NT2/D1 (cell line): ENCODE measurements at regions not wholly inside any gene's neighbourhood (a gene's known extent, or its start where the extent isn't known, plus 50 kb on each side); places are given as distances from the start of the nearest gene placed in this dataset.
A peak's percentile ranks its signal among the peaks of the same experiment; 100 is the strongest.
"Not testable (repeated sequence)": the region's sequence is repeated elsewhere in the genome, so short reads cannot be mapped to it uniquely, and the experiment has no call there.

Source experiments
- DNase-seq: peaks from one replicate; pipeline ENCODE4 v3.0.0-alpha.2; 2011; ENCODE audit warnings: low read depth, low spot score
- H3K27me3 ChIP-seq: 2 replicates; pipeline ENCODE4 v1.6.0; 2011; ENCODE audit warnings: mild to moderate bottlenecking; ENCODE audit not compliant: insufficient read length, insufficient read depth
- H3K36me3 ChIP-seq: 2 replicates; pipeline ENCODE4 v1.6.1; 2011; ENCODE audit warnings: mild to moderate bottlenecking, low read length, mixed read lengths; ENCODE audit not compliant: insufficient read depth, insufficient read length
- H3K4me1 ChIP-seq: 2 replicates; pipeline ENCODE4 v1.5.1; 2011; ENCODE audit not compliant: insufficient read depth, insufficient read length
- H3K4me3 ChIP-seq: 2 replicates; pipeline ENCODE4 v1.5.1; 2011; ENCODE audit warnings: low read depth; ENCODE audit not compliant: insufficient read length
- H3K9ac ChIP-seq: 2 replicates; pipeline ENCODE4 v1.6.0; 2011; ENCODE audit warnings: low read depth; ENCODE audit not compliant: insufficient read length
- H3K9me3 ChIP-seq: 2 replicates; pipeline ENCODE4 v1.5.1; 2011; ENCODE audit warnings: mild to moderate bottlenecking, low read length; ENCODE audit not compliant: insufficient read depth
- SUZ12 ChIP-seq: IDR thresholded peaks from 2 replicates; pipeline ENCODE4 v1.6.1; 2011; ENCODE audit not compliant: insufficient read length, insufficient read depth; ENCODE audit errors: extremely low read depth
- YY1 ChIP-seq: IDR thresholded peaks from 2 replicates; pipeline ENCODE4 v1.6.1; 2011; ENCODE audit not compliant: insufficient read length, insufficient read depth
- ZNF274 ChIP-seq: IDR thresholded peaks from 2 replicates; pipeline ENCODE4 v1.6.1; 2011; ENCODE audit warnings: mild to moderate bottlenecking, low read depth, low read length

DNA sequence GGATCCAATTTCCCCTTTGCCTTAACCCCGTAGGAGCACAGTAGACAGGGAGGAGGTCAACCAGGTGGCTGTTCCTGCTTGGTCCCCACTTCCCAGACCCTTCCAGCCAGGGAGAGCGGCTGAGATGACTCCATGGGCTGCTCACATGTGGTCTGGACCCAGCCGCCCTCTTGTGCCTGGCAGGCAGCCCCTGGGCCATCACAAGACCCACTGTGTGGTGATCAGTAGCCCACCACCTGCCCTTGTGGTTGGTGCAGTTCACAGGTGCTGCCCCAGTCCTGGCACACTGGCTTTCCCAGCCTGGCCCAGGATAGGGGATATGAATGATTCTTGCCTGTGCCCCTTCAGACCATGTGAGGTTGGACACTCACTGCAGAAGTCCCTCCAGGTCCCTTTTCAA, 1556.7 kb downstream of the FOXD4L5 start:
- no peak for DNase-seq
- H3K4me1 ChIP-seq: no peaks in the 10 kb centered on the region
- H3K9me3 ChIP-seq: no peaks in the 10 kb centered on the region
- no peak overlapping the region for H3K4me3 ChIP-seq
- H3K36me3 ChIP-seq: no peaks in the 10 kb centered on the region
- no peaks in the 10 kb centered on the region for H3K27me3 ChIP-seq
- H3K9ac ChIP-seq: no peak overlapping the region
- no peak for TF ChIP-seq ZNF274
- no peak for TF ChIP-seq SUZ12
- no peak for TF ChIP-seq YY1

DNA sequence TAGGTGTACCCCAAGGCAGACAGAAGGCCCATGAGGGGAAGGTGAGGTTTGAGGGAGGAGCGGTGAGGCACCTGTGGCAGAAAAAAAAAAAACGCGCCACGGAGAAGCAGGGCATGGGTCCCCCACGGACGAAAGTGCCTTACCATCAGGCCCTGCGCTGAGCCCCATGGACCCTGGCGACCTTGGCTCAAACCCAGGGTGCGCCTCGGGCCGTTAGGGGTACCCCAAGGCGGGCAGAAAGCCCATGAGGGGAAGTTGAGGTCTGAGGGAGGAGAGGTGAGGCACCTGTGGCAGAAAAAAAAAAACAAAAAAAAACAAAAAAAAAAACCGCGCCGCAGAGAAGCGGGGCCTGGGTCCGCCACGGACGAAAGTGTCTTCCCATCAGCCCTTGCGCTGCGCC, 1576.7 kb downstream of the FOXD4L5 start:
- not testable (repeated sequence) for H3K9ac ChIP-seq, H3K36me3 ChIP-seq, H3K4me3 ChIP-seq, H3K27me3 ChIP-seq, H3K4me1 ChIP-seq, H3K9me3 ChIP-seq, DNase-seq

- H3K36me3 ChIP-seq, H3K9ac ChIP-seq, H3K27me3 ChIP-seq, DNase-seq, H3K4me1 ChIP-seq, H3K4me3 ChIP-seq: not testable (repeated sequence)
- H3K9me3 ChIP-seq: peaks cover 15% of the 10 kb centered on the region; the same call in 1 of the 2 replicates
Measured at GRCh38 chr9:63704456-63704855, 1580.6 kb downstream of the FOXD4L5 start.

DNA sequence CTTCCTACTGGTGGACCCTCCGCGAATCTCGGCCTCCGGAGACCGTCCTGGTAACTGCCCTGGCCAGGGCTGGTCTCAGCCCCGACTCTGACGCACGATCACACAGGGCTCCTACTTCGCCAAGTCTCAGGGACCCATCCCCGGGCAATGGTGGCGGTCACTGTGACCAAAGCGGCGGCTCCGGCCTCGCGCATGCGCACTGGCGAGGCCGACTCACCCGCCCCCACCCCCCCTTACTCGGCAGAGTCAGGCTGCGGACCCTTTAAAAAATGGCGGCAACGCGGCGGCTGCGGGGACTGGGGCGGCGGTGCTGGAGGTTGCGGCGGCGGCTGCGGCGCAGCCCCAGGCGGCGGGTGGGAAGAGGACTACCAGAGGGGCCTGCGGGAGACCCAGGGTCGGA, 1581.3 kb downstream of the FOXD4L5 start:
- H3K4me1 ChIP-seq, H3K36me3 ChIP-seq, H3K27me3 ChIP-seq: not testable (repeated sequence)
- peak; percentile 18 for DNase-seq
- Histone ChIP-seq H3K4me3 (peak overlapping the region; percentile 45), H3K9ac (peak overlapping the region; percentile 63), H3K9me3 (peaks cover 15% of the 10 kb centered on the region; the same call in 1 of the 2 replicates)

- not testable (repeated sequence) for H3K27me3 ChIP-seq, H3K36me3 ChIP-seq, H3K4me1 ChIP-seq, DNase-seq
- peak overlapping the region; percentile 45 for H3K4me3 ChIP-seq
- peak overlapping the region; percentile 63 for H3K9ac ChIP-seq
- H3K9me3 ChIP-seq: peaks cover 15% of the 10 kb centered on the region; the same call in 1 of the 2 replicates
Measured at GRCh38 chr9:63703138-63703665, 1581.8 kb downstream of the FOXD4L5 start.
